Neutrophil (primary cell): ENCODE measurements at regions not wholly inside any gene's neighbourhood (a gene's known extent, or its start where the extent isn't known, plus 50 kb on each side); places are given as distances from the start of the nearest gene placed in this dataset.

ENCODE experiments used
- H3K27ac ChIP-seq: fragments of 200-600 bp; sonication (generic); 2 replicates; pipeline ENCODE4 v1.5.1; 2016; ENCODE audit warnings: mild to moderate bottlenecking, moderate library complexity
- H3K27me3 ChIP-seq: fragments of 200-600 bp; sonication (generic); 2 replicates; pipeline ENCODE4 v1.6.0; 2016; ENCODE audit warnings: mild to moderate bottlenecking
- H3K36me3 ChIP-seq: fragments of 200-600 bp; sonication (generic); 2 replicates; pipeline ENCODE4 v1.5.1; 2017
- H3K4me1 ChIP-seq, 2 experiments: fragments of 200-600 bp in 1 of 2; sonication (generic) in 1 of 2; 1 replicate in 1 of 2; 2 replicates in 1 of 2; pipeline versions ENCODE4 v1.5.1 to v1.6.1; 2013 to 2016; ENCODE audit warnings: low read depth in 1 of 2, low read length in 1 of 2, mild to moderate bottlenecking in 1 of 2, moderate library complexity in 1 of 2; ENCODE audit not compliant: control insufficient read depth in 1 of 2, insufficient read depth in 1 of 2
- H3K4me3 ChIP-seq, 2 experiments: fragments of 200-600 bp in 1 of 2; sonication (generic) in 1 of 2; 1 replicate in 1 of 2; 2 replicates in 1 of 2; pipeline ENCODE4 v1.5.1; 2013 to 2016; ENCODE audit warnings: low read depth in 1 of 2, low read length in 1 of 2, mild to moderate bottlenecking in 1 of 2, moderate library complexity in 1 of 2
- H3K9me3 ChIP-seq: fragments of 200-600 bp; sonication (generic); 2 replicates; pipeline ENCODE4 v1.5.1; 2016
- CTCF ChIP-seq: fragments of 200-600 bp; sonication (generic); IDR thresholded peaks from 2 replicates; pipeline ENCODE4 v1.5.1; 2016; ENCODE audit warnings: antibody characterized with exemption

- Histone ChIP-seq H3K4me3 (no peak overlapping the region), H3K9me3 (no peaks in the 10 kb centered on the region), H3K27ac (no peak overlapping the region), H3K27me3 (peaks cover 33% of the 10 kb centered on the region), H3K4me1 (peaks cover 9% of the 10 kb centered on the region in 2 experiments), H3K36me3 (no peaks in the 10 kb centered on the region)
- TF ChIP-seq CTCF = no peak
Observed at GRCh38 chr15:77538793-77539497, 93.8 kb downstream of the LINGO1 start.

GRCh38 chr15:77538027-77538451 is 94.7 kb downstream of the LINGO1 start:
- H3K4me3 ChIP-seq = no peak overlapping the region
- no peak for TF ChIP-seq CTCF

GRCh38 chr15:77537006-77537405 is 95.7 kb downstream of the LINGO1 start:
- Histone ChIP-seq H3K9me3 (no peaks in the 10 kb centered on the region), H3K27me3 (peaks cover 45% of the 10 kb centered on the region), H3K27ac (no peak overlapping the region), H3K4me3 (no peak overlapping the region), H3K36me3 (no peaks in the 10 kb centered on the region), H3K4me1 (no peaks in the 10 kb centered on the region)
- TF ChIP-seq CTCF = no peak

More at GRCh38 chr15:77538027-77538451, 94.7 kb downstream of the LINGO1 start:
- no peaks in the 10 kb centered on the region for H3K36me3 ChIP-seq
- H3K4me1 ChIP-seq = peaks cover 2 to 3% of the 10 kb centered on the region in 2 experiments
- H3K27ac ChIP-seq = no peak overlapping the region
- peaks cover 34% of the 10 kb centered on the region for H3K27me3 ChIP-seq
- H3K9me3 ChIP-seq = no peaks in the 10 kb centered on the region

- H3K4me1 ChIP-seq = no peaks in the 10 kb centered on the region
- TF ChIP-seq CTCF = no peak
- no peaks in the 10 kb centered on the region for H3K9me3 ChIP-seq
- H3K36me3 ChIP-seq = no peaks in the 10 kb centered on the region
- H3K27me3 ChIP-seq = peaks cover 56% of the 10 kb centered on the region
- H3K4me3 ChIP-seq = no peak overlapping the region
- no peak overlapping the region for H3K27ac ChIP-seq
Observed at GRCh38 chr15:77535845-77536244, 96.9 kb downstream of the LINGO1 start.
